ENCODE measurements at regions not wholly inside any gene's neighbourhood (a gene's known extent, or its start where the extent isn't known, plus 50 kb on each side); places are given as distances from the start of the nearest gene placed in this dataset.

DNA sequence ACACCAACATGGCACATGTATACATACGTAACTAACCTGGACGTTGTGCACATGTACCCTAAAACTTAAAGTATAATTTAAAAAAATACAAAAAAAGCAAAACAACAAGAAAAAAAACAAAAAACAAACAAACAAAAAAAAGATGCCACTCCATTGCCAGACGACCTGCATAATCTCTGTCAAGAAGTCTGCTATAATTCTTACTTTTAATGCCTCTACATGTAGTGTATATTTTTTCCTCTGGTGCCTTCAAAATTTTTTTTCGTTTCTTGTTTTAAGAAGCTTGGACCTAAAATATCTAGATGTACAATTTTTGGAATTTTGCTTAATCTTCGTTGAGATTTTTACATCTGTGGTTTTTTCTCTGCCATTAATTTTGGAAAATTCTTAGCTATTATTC, 235.6 kb upstream of the ZNF521 start:
- CTCF ChIA-PET = no interaction called here
- Histone ChIP-seq H3K9me2 (ENCODE audit: insufficient read depth) (no peaks in the 10 kb centered on the region), H3K9me3 (ENCODE audit: control insufficient read depth in 1 of 2, insufficient read depth in 1 of 2, low read depth in 1 of 2, low read length in 2 of 2) (no peaks in the 10 kb centered on the region; a peak in 1 of 4 replicates), H3K9ac (ENCODE audit: low read length) (no peak overlapping the region), H3K4me2 (ENCODE audit: low read length) (no peak overlapping the region), H3K27me3 (ENCODE audit: insufficient read depth, low read length) (no peaks in the 10 kb centered on the region), H2AFZ (ENCODE audit: low read depth, low read length, poor library complexity, severe bottlenecking) (no peak overlapping the region), H3K4me3 (replicated peaks in 1 of 2; ENCODE audit: low read depth in 1 of 2, low read length in 2 of 2) (no peak overlapping the region), H3K4me1 (ENCODE audit: control insufficient read depth in 1 of 2, insufficient read depth in 2 of 2, low read length in 2 of 2) (no peaks in the 10 kb centered on the region), H4K20me1 (ENCODE audit: insufficient read depth) (no peaks in the 10 kb centered on the region), H3K79me2 (ENCODE audit: insufficient read depth, low read length) (no peaks in the 10 kb centered on the region), H3K27ac (ENCODE audit: low read depth, low read length) (no peak overlapping the region), H3K36me3 (ENCODE audit: control insufficient read depth in 1 of 2, insufficient read depth in 2 of 2, low read length in 2 of 2) (no peaks in the 10 kb centered on the region)
- TF ChIP-seq CBX3 (IDR thresholded peaks at IDR 0.05; ENCODE audit: low read depth) (no peak), ELF1 (IDR thresholded peaks at IDR 0.05; ENCODE audit: borderline replicate concordance, low read depth) (no peak), SIN3A (IDR thresholded peaks at IDR 0.05; ENCODE audit: low read depth) (no peak), POLR2A (IDR thresholded peaks at IDR 0.05; ENCODE audit: borderline replicate concordance, extremely low read depth, insufficient read depth, insufficient read length) (no peak), TCF7L2 (IDR thresholded peaks at IDR 0.05; ENCODE audit: borderline replicate concordance, extremely low read depth, insufficient read depth, insufficient read length) (no peak), EZH2phosphoT487 (IDR thresholded peaks at IDR 0.05; ENCODE audit: borderline replicate concordance) (no peak), EZH2 (IDR thresholded peaks at IDR 0.05) (no peak)
- TF ChIP-seq, protein P1, sequence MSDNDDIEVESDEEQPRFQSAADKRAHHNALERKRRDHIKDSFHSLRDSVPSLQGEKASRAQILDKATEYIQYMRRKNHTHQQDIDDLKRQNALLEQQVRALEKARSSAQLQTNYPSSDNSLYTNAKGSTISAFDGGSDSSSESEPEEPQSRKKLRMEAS (IDR thresholded peaks at IDR 0.05) = no peak
- TF ChIP-seq, protein P2, sequence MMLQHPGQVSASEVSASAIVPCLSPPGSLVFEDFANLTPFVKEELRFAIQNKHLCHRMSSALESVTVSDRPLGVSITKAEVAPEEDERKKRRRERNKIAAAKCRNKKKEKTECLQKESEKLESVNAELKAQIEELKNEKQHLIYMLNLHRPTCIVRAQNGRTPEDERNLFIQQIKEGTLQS (IDR thresholded peaks at IDR 0.05) = no peak
- TF ChIP-seq, protein P3, sequence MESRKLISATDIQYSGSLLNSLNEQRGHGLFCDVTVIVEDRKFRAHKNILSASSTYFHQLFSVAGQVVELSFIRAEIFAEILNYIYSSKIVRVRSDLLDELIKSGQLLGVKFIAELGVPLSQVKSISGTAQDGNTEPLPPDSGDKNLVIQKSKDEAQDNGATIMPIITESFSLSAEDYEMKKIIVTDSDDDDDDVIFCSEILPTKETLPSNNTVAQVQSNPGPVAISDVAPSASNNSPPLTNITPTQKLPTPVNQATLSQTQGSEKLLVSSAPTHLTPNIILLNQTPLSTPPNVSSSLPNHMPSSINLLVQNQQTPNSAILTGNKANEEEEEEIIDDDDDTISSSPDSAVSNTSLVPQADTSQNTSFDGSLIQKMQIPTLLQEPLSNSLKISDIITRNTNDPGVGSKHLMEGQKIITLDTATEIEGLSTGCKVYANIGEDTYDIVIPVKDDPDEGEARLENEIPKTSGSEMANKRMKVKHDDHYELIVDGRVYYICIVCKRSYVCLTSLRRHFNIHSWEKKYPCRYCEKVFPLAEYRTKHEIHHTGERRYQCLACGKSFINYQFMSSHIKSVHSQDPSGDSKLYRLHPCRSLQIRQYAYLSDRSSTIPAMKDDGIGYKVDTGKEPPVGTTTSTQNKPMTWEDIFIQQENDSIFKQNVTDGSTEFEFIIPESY (IDR thresholded peaks at IDR 0.05; ENCODE audit: extremely low read depth, insufficient replicate concordance, low read length) = no peak
- ATAC-seq = no peak
- BruUV-seq (replicated peaks) = no TSS peak
- DNase-seq (ENCODE audit: low read depth, low spot score) = no peak
- POLR2A ChIA-PET = no interaction called here
- intact Hi-C loops (cut with micrococcal nuclease) = no loop called here
- RAD21 ChIA-PET (ENCODE audit: low non-redundant PET in 1 of 2, low total read pairs in 2 of 2, uncharacterized antibody in 2 of 2, unreplicated experiment in 2 of 2) = no interaction called here

All from HCT116 (cell line).